MM.1S (cell line): ENCODE measurements at regions not wholly inside any gene's neighbourhood (a gene's known extent, or its start where the extent isn't known, plus 50 kb on each side); places are given as distances from the start of the nearest gene placed in this dataset.
"Not testable (repeated sequence)": the region's sequence is repeated elsewhere in the genome, so short reads cannot be mapped to it uniquely, and the experiment has no call there.

Experiments
- EZH2 ChIP-seq: fragments of 300-600 bp; sonication (generic); optimal IDR thresholded peaks from 2 replicates; pipeline ENCODE3; 2017; ENCODE audit warnings: low read depth, mild to moderate bottlenecking, antibody characterized with exemption, low read length, mixed read lengths
- EZH2phosphoT487 ChIP-seq: fragments of 300-600 bp; sonication (generic); IDR thresholded peaks from 2 replicates; pipeline ENCODE4 v1.6.1; 2018; ENCODE audit warnings: antibody characterized with exemption, low read length
- TF ChIP-seq, protein P1 (sequence below): fragments of 300-600 bp; sonication (generic); IDR thresholded peaks from 2 replicates; pipeline ENCODE4 v1.5.1; 2016; ENCODE audit warnings: antibody characterized with exemption, low read length, mixed read lengths

GRCh38 chr12:84391176-84391575 is 521.4 kb downstream of the SLC6A15 start:
- TF ChIP-seq, protein P1, sequence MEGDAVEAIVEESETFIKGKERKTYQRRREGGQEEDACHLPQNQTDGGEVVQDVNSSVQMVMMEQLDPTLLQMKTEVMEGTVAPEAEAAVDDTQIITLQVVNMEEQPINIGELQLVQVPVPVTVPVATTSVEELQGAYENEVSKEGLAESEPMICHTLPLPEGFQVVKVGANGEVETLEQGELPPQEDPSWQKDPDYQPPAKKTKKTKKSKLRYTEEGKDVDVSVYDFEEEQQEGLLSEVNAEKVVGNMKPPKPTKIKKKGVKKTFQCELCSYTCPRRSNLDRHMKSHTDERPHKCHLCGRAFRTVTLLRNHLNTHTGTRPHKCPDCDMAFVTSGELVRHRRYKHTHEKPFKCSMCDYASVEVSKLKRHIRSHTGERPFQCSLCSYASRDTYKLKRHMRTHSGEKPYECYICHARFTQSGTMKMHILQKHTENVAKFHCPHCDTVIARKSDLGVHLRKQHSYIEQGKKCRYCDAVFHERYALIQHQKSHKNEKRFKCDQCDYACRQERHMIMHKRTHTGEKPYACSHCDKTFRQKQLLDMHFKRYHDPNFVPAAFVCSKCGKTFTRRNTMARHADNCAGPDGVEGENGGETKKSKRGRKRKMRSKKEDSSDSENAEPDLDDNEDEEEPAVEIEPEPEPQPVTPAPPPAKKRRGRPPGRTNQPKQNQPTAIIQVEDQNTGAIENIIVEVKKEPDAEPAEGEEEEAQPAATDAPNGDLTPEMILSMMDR = not testable (repeated sequence)
- not testable (repeated sequence) for TF ChIP-seq EZH2, EZH2phosphoT487
